ENCODE measurements at regions not wholly inside any gene's neighbourhood (a gene's known extent, or its start where the extent isn't known, plus 50 kb on each side); places are given as distances from the start of the nearest gene placed in this dataset.

GRCh38 chr2:195470622-195471021, 186.4 kb upstream of the SLC39A10 start:
- TF ChIP-seq CTCF (IDR thresholded peaks at IDR 0.05), result no peak
- no peak for TF ChIP-seq POLR2A (IDR thresholded peaks at IDR 0.05)
- TF ChIP-seq POLR2AphosphoS5 (IDR thresholded peaks at IDR 0.05), result no peak
- no peak for DNase-seq (ENCODE audit: low spot score in 2 of 2)
- intact Hi-C loops (cut with DNase I; ENCODE audit: low total_unique reads), result no loop called here
- H3K27ac ChIP-seq, result no peak overlapping the region
- H3K36me3 ChIP-seq, result no peaks in the 10 kb centered on the region
- H3K4me3 ChIP-seq, result no peak overlapping the region
- H3K27me3 ChIP-seq, result no peaks in the 10 kb centered on the region
- H3K9me3 ChIP-seq, result no peaks in the 10 kb centered on the region
- no peaks in the 10 kb centered on the region for H3K4me1 ChIP-seq

GRCh38 chr2:195468771-195469170, 188.3 kb upstream of the SLC39A10 start:
- DNase-seq (ENCODE audit: low spot score in 2 of 2), result no peak
- Histone ChIP-seq H3K9me3 (no peaks in the 10 kb centered on the region), H3K4me3 (no peak overlapping the region), H3K27ac (no peak overlapping the region), H3K27me3 (no peaks in the 10 kb centered on the region), H3K36me3 (no peaks in the 10 kb centered on the region), H3K4me1 (no peaks in the 10 kb centered on the region)
- no peak for TF ChIP-seq POLR2AphosphoS5 (IDR thresholded peaks at IDR 0.05)
- no peak for TF ChIP-seq POLR2A (IDR thresholded peaks at IDR 0.05)
- no peak for TF ChIP-seq CTCF (IDR thresholded peaks at IDR 0.05)
- intact Hi-C loops (cut with DNase I; ENCODE audit: low total_unique reads), result no loop called here

- TF ChIP-seq POLR2AphosphoS5 (IDR thresholded peaks at IDR 0.05), result no peak
- TF ChIP-seq POLR2A (IDR thresholded peaks at IDR 0.05), result no peak
- TF ChIP-seq CTCF (IDR thresholded peaks at IDR 0.05), result no peak
- no peak overlapping the region for H3K27ac ChIP-seq
- no peaks in the 10 kb centered on the region for H3K36me3 ChIP-seq
- no peaks in the 10 kb centered on the region for H3K9me3 ChIP-seq
- H3K27me3 ChIP-seq, result no peaks in the 10 kb centered on the region
- no peaks in the 10 kb centered on the region for H3K4me1 ChIP-seq
- DNase-seq (ENCODE audit: low spot score in 2 of 2), result no peak
- intact Hi-C loops (cut with DNase I; ENCODE audit: low total_unique reads), result no loop called here
- no peak overlapping the region for H3K4me3 ChIP-seq
Observed at GRCh38 chr2:195466427-195466826, 190.6 kb upstream of the SLC39A10 start.

GRCh38 chr2:195461010-195461409, 196.0 kb upstream of the SLC39A10 start:
- intact Hi-C loops (cut with DNase I; ENCODE audit: low total_unique reads), result no loop called here
- H3K36me3 ChIP-seq, result no peaks in the 10 kb centered on the region
- H3K9me3 ChIP-seq, result no peaks in the 10 kb centered on the region
- H3K27me3 ChIP-seq, result no peaks in the 10 kb centered on the region
- H3K4me1 ChIP-seq, result no peaks in the 10 kb centered on the region
- no peak for TF ChIP-seq POLR2AphosphoS5 (IDR thresholded peaks at IDR 0.05)
- DNase-seq (ENCODE audit: low spot score in 2 of 2), result no peak
- H3K4me3 ChIP-seq, result no peak overlapping the region
- no peak overlapping the region for H3K27ac ChIP-seq

- H3K27ac ChIP-seq, result no peak overlapping the region
- intact Hi-C loops (cut with DNase I; ENCODE audit: low total_unique reads), result no loop called here
- H3K9me3 ChIP-seq, result no peaks in the 10 kb centered on the region
- H3K4me1 ChIP-seq, result no peaks in the 10 kb centered on the region
- H3K27me3 ChIP-seq, result no peaks in the 10 kb centered on the region
- no peaks in the 10 kb centered on the region for H3K36me3 ChIP-seq
- no peak for DNase-seq (ENCODE audit: low spot score in 2 of 2)
- H3K4me3 ChIP-seq, result no peak overlapping the region
- TF ChIP-seq POLR2A (IDR thresholded peaks at IDR 0.05) (no peak), POLR2AphosphoS5 (IDR thresholded peaks at IDR 0.05) (no peak), CTCF (IDR thresholded peaks at IDR 0.05) (no peak)
Observed at GRCh38 chr2:195458936-195459335, 198.1 kb upstream of the SLC39A10 start.

GRCh38 chr2:195457873-195458272, 199.2 kb upstream of the SLC39A10 start:
- H3K27me3 ChIP-seq, result no peaks in the 10 kb centered on the region
- intact Hi-C loops (cut with DNase I; ENCODE audit: low total_unique reads), result no loop called here
- no peak overlapping the region for H3K4me3 ChIP-seq
- H3K4me1 ChIP-seq, result no peaks in the 10 kb centered on the region
- no peak overlapping the region for H3K27ac ChIP-seq
- no peaks in the 10 kb centered on the region for H3K36me3 ChIP-seq
- DNase-seq (ENCODE audit: low spot score in 2 of 2), result no peak
- TF ChIP-seq POLR2AphosphoS5 (IDR thresholded peaks at IDR 0.05) (no peak), POLR2A (IDR thresholded peaks at IDR 0.05) (no peak), CTCF (IDR thresholded peaks at IDR 0.05) (no peak)
- H3K9me3 ChIP-seq, result no peaks in the 10 kb centered on the region

Data from breast epithelium (tissue), 4 donors.